WERI-Rb-1 (cell line): ENCODE measurements at regions not wholly inside any gene's neighbourhood (a gene's known extent, or its start where the extent isn't known, plus 50 kb on each side); places are given as distances from the start of the nearest gene placed in this dataset.

Source experiments
- DNase-seq: peaks from one replicate; pipeline ENCODE4 v3.0.0-alpha.2; 2020
- H3K27ac ChIP-seq: fragments of 250-450 bp; sonication (Bioruptor Pico); 2 replicates; pipeline ENCODE4 v1.5.1; 2020; ENCODE audit warnings: mild to moderate bottlenecking, moderate library complexity
- H3K27me3 ChIP-seq: fragments of 250-450 bp; sonication (Bioruptor Pico); 2 replicates; pipeline ENCODE4 v1.5.1; 2021; ENCODE audit warnings: mild to moderate bottlenecking, low read depth, moderate library complexity; ENCODE audit not compliant: insufficient read depth, severe bottlenecking
- H3K36me3 ChIP-seq: fragments of 250-450 bp; sonication (Bioruptor Pico); 2 replicates; pipeline ENCODE4 v1.5.1; 2020; ENCODE audit warnings: mild to moderate bottlenecking, moderate library complexity
- H3K4me3 ChIP-seq: 2 replicates; pipeline ENCODE4 v1.5.1; 2011; ENCODE audit warnings: low read depth, mild to moderate bottlenecking, control low read depth, low read length
- H3K9me3 ChIP-seq: fragments of 250-450 bp; sonication (Bioruptor Pico); 2 replicates; pipeline ENCODE4 v1.5.1; 2021; ENCODE audit warnings: mild to moderate bottlenecking, moderate library complexity; ENCODE audit not compliant: severe bottlenecking
- TF ChIP-seq, protein P1 (sequence below): IDR thresholded peaks from 2 replicates; pipeline ENCODE4 v1.5.1; 2011; ENCODE audit warnings: low read depth, mild to moderate bottlenecking, control low read depth, inconsistent platforms, low read length

DNA sequence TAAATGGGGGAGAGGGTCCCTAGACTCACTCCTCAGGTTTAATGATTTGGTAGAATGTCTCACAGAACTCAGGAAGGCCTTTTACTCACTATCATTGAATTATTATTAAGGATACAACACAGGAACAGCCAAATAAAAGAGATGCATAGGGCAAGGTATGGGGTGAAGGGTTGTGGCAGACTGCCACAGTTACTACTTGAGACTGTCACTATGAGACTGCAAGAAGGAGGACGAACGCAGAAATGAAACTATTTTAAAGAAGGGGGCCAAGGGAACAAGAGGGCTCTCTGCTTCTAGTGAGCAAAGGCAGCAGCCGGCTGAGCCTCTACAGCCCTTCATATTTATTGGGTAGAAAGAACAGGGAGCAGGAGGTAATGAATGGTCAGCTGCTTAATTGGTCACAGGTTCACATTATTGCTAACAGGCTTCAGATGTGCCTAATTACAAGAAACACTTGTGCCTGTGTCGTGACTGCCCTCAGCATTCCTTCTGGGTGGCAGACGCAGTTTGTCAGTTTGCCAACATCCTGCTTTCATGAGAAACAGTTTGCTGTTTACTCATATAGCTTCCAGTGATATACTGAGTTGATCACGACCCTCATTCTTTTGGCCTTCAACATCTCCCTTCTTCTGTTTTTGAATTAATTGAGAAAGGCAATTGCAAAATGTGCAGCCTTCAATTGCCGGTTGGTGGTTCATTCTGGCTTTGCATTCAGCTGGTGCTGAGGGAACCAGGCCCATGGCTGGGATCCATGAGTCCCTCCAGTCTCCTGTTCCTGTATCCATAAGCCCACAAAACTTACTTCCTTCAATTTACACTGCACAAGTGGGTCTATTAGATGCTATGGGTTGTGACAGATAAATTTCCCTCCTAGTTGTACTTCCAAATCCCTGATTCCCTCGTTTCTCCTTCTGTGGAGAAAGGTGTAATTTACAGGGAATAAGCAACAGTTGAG lies 82.8 kb upstream of the PLEKHG7 start:
- no peak overlapping the region for H3K4me3 ChIP-seq
- no peak overlapping the region for H3K27ac ChIP-seq
- TF ChIP-seq, protein P1, sequence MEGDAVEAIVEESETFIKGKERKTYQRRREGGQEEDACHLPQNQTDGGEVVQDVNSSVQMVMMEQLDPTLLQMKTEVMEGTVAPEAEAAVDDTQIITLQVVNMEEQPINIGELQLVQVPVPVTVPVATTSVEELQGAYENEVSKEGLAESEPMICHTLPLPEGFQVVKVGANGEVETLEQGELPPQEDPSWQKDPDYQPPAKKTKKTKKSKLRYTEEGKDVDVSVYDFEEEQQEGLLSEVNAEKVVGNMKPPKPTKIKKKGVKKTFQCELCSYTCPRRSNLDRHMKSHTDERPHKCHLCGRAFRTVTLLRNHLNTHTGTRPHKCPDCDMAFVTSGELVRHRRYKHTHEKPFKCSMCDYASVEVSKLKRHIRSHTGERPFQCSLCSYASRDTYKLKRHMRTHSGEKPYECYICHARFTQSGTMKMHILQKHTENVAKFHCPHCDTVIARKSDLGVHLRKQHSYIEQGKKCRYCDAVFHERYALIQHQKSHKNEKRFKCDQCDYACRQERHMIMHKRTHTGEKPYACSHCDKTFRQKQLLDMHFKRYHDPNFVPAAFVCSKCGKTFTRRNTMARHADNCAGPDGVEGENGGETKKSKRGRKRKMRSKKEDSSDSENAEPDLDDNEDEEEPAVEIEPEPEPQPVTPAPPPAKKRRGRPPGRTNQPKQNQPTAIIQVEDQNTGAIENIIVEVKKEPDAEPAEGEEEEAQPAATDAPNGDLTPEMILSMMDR = no peak
- H3K36me3 ChIP-seq = no peaks in the 10 kb centered on the region
- DNase-seq = no peak
- peaks cover 6% of the 10 kb centered on the region for H3K9me3 ChIP-seq
- no peaks in the 10 kb centered on the region for H3K27me3 ChIP-seq

DNA sequence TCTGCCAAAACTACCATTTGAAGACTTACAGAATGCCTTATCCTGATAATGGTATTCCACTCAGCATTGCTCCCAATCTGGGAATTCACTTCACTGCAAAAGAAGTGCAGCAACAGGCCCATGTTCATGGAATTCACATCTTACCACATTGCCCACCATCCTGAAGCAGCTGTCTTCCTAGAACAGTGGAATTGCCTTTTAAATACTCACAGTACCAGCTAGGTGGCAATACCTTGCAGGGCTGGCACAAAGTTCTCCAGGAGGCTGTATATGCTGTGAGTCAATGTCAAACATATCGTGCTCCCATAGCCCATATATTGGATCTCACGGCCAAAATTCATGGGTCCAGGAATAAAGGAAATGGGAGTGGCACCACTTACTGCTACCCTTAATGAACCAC lies 83.8 kb upstream of the PLEKHG7 start:
- no peak for DNase-seq
- Histone ChIP-seq H3K27me3 (no peaks in the 10 kb centered on the region), H3K36me3 (no peaks in the 10 kb centered on the region), H3K9me3 (peaks cover 6% of the 10 kb centered on the region), H3K27ac (no peak overlapping the region), H3K4me3 (no peak overlapping the region)
- TF ChIP-seq, protein P1 = no peak

DNA sequence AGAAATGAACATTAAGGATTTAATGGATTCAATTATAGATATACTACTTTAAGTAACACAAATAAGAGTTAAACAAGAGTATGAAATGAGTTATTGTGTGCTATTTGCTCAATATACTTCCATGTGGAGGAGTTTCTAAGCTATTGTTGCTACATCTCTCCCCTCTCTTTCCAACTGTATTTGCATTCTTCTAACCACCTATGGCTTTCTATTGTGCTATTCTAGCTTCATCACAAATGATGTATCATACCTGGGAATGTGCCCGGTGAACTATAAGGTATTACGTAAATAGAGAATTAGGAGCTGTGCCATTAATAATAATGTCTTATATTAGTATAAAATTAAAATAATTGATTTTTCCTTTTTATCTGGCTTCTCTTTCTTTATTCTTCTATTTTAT lies 87.1 kb upstream of the PLEKHG7 start:
- no peaks in the 10 kb centered on the region for H3K36me3 ChIP-seq
- TF ChIP-seq, protein P1 = no peak
- H3K27ac ChIP-seq = no peak overlapping the region
- H3K27me3 ChIP-seq = no peaks in the 10 kb centered on the region
- no peaks in the 10 kb centered on the region for H3K9me3 ChIP-seq
- H3K4me3 ChIP-seq = no peak overlapping the region
- no peak for DNase-seq

DNA sequence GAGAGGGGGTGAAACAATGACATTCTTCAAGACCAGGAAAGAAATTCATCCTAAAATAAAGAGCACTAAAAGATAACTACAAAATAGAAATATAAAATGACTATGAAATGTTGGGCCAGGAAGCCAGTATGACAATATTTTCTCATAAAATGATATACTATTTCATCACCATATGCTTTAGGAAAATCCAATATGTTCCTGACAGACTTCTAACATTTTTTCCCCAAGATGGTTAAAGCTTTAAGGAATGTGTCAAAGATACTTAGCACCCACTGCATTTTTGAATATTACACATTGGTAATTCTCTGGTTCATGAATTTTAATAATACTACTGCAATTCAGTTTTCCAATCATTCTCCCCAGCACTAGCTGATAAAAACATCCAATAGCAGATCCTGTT lies 87.7 kb upstream of the PLEKHG7 start:
- Histone ChIP-seq H3K27ac (no peak overlapping the region), H3K27me3 (no peaks in the 10 kb centered on the region), H3K4me3 (no peak overlapping the region), H3K36me3 (no peaks in the 10 kb centered on the region), H3K9me3 (no peaks in the 10 kb centered on the region)
- no peak for DNase-seq
- TF ChIP-seq, protein P1 = no peak

DNA sequence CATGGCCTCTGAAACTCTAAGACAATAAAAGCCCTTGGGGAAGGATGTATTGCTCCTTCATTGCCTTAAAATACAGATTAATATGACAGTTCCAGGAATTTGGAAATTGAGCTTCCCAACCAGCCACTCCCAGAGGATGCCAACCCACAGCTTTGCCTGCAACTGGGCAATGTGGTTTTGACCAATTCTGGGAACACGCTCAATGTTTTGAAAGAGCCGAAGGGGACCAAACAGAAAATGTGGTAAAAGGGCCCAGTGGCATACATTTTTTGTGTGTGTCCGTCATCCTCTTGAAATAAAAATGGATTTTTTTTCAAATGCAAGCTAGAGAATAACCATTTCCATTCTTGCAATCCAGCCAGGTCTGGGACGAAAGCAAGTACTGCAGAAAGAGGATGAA lies 88.3 kb upstream of the PLEKHG7 start:
- H3K4me3 ChIP-seq = no peak overlapping the region
- TF ChIP-seq, protein P1 = no peak
- no peak for DNase-seq
- no peak overlapping the region for H3K27ac ChIP-seq
- no peaks in the 10 kb centered on the region for H3K9me3 ChIP-seq
- no peaks in the 10 kb centered on the region for H3K36me3 ChIP-seq
- H3K27me3 ChIP-seq = no peaks in the 10 kb centered on the region

DNA sequence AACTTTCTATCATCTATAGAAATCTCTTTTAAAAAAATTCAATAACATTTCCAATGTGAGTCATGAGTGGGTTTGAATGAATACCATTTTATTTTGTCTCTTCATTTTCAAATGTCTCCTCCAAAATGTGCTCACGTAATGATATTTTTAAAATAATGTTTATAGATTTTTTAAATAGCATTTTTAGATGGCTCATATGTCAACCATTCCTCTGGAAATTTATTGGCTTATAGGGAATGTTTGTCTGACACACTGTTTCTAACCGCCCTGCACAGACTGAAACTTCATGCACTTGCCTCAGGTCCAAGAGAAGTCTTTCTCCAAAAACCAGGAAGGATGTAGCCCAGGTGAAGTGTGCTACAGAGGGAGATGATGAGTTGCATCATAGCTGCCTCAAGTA lies 88.8 kb upstream of the PLEKHG7 start:
- Histone ChIP-seq H3K27ac (no peak overlapping the region), H3K27me3 (no peaks in the 10 kb centered on the region), H3K36me3 (no peaks in the 10 kb centered on the region), H3K9me3 (no peaks in the 10 kb centered on the region), H3K4me3 (no peak overlapping the region)
- DNase-seq = no peak
- TF ChIP-seq, protein P1 = no peak
